UCSD-AML1 (cell line): ENCODE measurements at regions not wholly inside any gene's neighbourhood (a gene's known extent, or its start where the extent isn't known, plus 50 kb on each side); places are given as distances from the start of the nearest gene placed in this dataset.

Experiments
- DNase-seq: peaks from one replicate; lab custom pipeline; 2025; ENCODE audit not compliant: unreplicated experiment; lab: John Stamatoyannopoulos, UW

DNA sequence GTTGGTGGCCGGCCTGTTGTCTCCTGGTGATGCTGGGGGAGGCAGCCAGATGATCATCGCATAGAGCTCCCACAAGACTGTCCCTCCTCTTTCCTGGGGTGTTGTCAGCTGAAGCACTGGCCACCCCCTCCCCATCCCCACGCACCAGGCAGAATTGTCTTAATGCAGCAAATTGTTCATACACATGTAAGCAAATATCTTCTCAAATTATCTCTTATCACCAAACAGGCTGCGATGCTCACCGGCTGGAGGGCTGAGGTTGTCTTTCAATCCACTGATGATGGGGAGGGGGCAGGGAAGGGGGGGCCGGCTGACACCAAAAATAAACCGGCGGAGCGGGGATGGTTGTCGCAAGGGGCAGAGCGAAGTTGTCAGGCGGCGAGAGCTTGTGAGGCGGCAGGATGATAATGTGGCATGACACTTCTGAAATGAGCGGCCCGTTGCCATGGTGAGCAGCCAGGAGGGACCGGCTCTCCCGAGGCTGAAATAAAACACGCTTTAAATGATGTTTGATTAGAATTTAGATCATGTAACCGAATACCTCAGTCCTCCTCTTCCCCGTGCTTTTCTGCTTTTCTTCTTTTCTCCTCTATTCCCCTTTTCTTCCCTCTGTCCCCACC lies 59.8 kb downstream of the MRM1 start:
- no peak for DNase-seq

DNA sequence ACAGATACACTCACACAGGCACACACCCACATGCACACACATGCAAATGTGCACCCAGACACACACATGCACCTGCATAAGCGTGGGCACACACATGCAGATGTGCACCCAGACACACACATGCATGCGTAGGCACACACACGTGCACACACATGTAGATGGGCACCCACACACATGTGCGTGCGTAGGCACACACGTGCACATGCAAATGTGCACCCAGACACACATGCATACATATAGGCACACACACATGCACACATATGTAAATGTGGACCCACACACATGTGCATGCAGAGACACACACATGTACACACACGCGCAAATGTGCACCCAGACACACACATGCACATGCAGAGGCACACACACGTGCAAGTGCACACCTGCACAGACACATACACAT lies 60.3 kb downstream of the MRM1 start:
- DNase-seq = no peak

DNA sequence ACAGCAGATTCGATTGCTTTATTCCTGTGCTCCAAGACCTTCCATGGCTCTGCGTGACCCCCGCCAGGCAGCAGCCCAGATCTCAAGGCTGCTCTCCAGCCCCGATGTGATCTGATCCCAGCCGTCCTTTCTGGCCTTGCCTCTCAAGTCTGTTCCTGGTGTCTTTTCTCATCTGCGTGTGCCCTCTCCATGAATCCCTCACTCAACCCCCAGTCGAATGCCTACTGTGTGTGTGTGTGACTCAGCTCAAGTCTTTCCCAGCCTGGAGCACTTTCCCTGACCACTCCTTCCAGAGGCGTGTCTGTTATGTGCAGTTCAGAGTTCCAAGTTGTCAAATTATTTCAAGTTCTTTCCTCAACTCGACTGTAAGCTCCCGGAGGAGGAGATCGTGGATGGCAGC lies 64.0 kb downstream of the MRM1 start:
- DNase-seq = no peak

DNA sequence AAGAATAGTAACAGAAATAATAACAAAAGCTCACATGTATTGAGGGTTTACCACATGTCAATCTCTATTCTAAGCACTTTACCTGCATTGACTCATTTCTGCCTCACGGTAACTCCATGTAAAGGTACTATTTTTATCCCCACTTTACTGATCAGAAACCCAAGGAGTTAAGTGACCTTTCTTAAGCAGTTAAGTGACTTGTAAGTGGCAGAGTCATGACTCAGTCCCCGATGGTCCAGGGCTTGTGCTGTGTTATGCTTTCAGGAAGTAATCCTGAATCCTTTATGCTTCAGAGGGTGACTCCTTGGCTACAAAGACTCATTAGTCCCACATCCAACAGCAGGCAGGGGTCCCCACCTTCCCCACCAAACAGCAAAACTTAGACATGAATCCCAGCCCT lies 66.5 kb downstream of the MRM1 start:
- no peak for DNase-seq

DNA sequence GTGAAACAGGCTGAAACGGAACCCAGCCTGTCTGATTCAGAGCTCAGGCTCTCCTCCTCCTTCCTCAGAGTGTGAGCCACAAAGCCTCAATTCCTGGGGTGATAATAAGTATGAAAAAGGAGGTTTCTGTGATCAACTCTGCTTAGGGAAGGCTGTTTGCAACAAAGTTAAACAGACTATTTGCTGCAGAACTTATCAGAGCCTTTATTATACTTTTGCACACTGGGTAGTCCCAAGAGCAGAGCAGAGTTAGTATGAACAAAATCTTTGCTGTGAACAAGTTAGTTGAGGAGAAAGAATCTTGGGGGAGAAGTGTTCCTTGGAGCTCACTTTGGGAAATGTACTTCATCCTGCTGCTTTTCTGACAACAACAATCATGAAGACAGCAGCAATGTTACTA lies 67.4 kb downstream of the MRM1 start:
- DNase-seq = no peak

DNA sequence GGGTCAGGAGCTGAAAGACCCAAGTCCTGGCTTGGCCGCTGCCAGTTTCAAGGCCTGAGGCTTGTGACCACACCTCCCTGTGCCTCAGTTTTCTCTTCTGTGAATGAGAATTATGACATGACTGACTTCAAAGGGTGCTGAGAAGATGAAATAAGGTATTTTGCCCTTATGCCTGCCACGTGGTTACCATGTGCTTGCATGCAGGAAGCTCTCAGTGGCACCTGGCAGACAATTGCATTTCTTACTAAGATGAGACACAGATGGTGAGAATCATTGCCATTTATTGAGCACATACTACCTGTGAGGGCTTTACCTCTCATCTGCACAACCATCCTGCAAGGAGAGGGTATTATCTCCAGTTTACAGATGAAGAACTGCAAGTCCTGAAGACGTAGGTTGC lies 69.8 kb downstream of the MRM1 start:
- no peak for DNase-seq

DNA sequence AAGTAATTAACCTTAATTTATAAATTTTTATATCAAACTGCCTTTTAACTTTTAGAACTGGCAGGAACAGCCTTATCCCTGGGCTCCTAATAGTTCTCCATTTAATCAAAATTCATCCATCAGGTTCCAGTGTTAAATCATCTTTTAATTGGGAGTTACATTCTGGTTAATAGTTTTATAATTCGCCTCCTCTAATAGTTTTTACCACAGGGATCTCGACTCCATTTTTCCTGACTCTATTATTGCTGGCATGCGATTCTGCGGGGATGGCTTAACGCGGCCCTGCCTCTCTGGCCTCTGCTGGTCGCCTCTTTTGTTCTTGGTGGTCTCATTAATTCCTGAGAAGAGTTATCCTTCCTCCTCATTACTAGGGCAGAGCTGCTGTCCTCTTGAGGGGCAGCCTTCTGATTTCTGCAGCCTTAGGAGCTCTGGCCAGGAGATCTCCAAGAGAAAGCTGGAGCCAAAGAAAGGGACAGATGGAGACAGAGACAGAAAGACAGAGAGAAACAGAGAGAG lies 71.1 kb downstream of the MRM1 start:
- no peak for DNase-seq

DNA sequence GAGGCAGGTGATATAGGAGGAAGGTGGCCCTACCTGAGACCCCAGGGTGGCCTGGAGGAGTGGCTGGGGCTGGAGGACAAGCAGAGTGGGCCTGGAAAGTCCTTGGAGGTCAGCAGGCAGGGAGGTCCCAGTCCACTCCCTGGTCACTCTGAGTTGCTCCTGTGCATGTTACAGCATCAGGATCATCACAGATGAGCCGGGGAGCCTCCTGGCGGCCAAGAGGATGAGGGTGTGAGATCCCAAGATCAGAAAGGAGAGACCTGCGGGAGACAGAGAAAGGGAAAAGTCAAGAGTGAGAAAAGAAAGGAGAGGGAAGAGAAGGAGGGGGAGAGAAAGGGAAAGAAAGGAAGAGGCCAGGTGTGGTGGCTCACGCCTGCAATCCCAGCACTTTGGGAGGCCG lies 71.7 kb downstream of the MRM1 start:
- DNase-seq = no peak

DNA sequence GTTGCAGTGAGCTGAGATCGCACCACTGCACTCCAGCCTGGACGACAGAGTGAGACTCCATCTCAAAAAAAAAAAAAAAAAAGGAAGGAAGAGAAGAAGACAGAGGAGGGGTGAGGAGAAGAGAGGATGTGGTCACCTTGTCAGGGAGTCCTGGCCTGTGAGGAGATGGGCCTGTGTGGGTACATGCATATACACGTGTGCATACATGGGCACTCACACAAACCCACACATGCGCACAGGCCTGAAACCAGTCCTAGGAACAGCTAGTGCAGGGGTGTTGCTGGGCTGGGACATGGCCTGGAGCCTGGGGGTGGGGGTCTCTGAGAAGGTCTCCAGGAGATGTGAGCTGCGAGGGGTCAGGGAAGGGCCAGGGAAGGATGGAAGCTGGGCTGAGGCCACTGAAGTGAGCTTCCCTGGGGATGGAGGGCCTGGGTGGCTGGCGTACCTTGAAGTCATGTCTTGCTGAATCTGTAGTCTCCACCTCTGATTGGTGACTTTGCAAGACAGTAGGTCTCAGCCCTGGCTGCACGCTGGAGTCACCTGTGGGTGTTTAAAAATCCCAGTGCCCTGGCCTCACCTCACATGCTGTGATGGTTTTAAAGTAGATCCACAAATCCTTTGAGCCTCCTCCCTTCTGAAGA lies 72.4 kb downstream of the MRM1 start:
- no peak for DNase-seq

DNA sequence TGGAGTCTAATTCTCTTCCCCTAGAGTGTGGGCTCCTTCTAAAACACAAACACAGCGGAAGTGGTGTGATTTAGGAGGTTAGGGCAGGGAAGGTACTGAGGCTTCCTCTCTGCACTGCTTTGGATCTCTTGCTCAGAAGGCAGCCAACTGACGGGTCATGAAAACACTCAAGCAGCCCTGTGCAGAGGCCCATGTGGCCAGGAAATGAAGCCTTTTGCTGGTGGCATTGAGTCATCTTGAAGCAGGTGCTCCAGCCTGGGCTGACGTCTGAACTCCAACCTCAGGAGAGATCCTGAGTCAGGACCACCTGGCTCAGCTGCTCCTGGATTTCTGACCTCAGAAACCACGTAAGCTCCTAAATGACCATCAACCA lies 72.9 kb downstream of the MRM1 start:
- no peak for DNase-seq

DNA sequence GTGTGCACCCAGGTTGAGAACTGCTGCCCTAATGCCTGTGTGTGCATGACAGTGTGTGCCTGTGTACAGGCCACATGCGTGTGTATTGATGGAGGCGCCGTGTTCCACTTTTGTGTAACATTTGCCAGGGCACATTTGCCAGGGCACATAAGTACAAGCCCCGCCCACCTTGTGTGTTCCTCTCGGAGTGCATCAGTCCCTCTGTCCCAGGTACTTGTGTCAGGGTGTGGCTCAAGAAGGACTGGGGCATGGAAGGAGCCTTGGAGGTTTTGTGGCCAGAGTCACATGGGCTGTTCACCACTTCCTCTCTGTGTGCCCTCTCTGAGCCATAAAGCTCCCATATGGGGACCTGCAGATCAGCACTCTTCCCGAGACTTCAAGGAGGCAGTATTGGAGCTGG lies 73.9 kb downstream of the MRM1 start:
- no peak for DNase-seq

DNA sequence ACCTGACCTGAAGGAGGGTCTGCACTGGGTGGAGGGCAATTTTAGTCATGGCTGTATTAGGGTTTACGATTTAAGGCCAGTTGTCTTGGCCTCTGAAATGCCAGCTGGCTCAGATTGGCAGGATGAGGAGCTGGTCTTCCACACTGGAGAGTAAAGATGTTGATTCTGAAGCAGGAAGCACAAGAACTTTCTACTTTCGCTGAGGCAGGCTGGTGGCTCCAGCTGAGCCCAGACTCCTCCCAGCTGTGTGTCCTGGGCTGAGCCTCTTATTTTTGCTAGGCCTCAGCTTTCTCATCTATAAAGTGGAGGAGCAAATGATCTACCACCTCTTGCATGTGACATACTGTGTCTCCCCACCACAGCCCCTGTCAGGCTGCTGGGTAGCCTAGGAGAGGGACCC lies 74.4 kb downstream of the MRM1 start:
- DNase-seq = no peak

DNA sequence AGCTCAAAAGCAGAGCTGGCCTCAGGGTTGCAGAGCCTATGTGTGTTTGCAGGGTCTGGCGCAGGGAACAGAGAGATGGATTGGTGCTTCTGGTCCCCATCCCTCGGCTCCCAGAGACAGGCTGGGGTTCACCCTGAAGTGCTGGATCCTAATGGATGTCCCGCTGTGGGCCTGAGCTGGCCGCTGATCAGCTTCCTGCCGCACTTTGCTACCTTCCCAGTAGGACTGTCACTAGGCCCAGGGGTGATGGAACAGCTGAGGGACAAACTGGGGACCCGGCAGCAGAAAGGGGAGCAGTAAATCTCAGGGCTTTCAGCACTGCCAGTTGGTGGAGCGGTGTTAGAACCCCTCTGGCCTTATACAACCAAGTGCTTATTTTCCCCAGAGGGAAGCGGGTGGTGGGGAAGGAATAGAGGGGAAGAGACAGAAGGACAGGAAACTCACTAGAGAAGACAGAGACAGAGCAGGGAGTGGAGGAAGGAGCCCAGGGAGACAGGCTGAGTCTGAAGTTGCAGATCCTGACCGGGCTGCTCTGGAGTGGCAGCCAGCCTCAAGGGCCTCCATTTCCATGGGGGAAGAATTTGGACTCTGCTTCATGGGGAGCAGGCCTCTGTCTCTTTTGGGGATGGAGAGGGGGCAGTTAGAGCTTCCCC lies 78.6 kb downstream of the MRM1 start:
- no peak for DNase-seq

DNA sequence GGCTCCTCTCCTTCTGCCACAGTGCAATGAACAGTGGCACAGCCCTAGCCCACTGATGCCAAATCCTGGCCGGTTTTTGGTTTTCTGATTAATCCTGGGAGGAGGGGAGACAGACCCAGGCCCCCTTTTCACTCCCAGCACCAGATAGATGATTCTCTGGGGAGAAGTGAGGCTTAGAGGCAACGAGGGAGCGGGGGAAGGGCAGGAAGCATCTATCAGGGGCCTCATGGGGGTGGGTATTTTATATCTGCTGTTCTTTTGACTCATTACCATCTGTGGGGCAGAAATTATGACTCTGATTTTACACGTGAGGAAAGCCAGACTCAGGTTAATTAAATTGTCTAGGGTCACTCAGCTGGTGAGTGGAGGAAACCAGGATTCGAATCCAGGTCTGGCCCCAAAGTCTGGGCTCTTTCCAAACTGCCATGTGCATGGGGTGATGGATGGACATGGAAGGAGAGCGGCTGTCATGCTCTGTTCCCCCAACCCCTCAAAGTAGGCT lies 79.4 kb downstream of the MRM1 start:
- DNase-seq = no peak

DNA sequence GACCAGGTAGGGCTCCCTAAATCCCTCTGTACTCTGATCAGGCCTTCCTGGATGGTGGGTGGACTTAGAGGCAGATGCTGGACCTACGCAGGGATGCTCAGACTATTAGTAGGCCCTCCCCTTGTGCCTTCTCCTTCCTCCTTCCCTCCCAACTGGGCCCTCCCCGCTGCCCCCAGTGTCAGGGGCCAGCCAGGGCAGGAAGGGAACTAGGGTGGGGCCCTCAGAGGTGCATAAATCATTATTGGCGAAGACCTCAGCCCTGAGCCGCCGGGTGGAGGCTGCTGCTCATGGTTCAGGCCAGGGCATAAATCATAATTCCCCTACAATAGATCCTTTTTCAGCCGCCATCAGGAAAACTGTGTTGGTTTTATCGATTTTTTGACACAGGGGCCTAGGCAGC lies 81.4 kb downstream of the MRM1 start:
- DNase-seq = no peak

DNA sequence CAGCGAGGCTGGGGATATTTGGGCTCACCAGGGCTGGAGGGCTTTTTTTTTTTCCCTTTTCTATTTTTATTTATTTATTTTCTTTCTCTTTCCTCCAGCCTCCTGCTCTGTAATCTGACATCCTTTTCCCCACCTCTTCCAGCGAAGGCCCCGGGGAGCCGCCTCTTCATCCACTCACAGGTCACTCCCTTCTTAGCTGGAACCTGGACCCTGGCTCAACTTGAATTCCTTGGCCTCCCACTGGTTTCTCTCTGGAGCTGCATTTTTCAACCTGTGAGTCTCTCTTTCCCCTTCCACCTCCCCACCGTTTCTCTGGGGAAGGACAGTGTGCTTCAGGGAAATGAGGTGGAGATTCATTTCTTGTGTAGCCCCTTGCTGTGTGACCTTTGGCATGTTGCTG lies 82.0 kb downstream of the MRM1 start:
- DNase-seq = no peak

DNA sequence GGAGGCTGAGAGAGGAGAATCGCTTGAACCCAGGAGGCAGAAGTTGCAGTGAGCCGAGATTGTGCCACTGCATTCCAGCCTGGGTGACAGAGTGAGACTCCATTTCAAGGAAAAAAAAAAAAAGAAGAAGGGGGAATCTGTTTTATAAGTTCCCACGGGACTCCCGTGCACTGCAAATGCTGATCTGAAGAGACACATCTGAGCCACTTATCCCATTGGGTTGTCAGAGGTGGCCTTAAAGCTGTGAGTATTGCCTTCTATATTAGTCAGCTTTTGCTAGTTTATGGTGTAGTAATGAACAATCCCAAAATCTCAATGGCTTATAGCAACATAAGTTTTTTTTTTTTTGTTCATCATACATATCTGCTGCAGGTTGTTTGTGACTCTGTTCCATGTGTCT lies 82.8 kb downstream of the MRM1 start:
- no peak for DNase-seq

DNA sequence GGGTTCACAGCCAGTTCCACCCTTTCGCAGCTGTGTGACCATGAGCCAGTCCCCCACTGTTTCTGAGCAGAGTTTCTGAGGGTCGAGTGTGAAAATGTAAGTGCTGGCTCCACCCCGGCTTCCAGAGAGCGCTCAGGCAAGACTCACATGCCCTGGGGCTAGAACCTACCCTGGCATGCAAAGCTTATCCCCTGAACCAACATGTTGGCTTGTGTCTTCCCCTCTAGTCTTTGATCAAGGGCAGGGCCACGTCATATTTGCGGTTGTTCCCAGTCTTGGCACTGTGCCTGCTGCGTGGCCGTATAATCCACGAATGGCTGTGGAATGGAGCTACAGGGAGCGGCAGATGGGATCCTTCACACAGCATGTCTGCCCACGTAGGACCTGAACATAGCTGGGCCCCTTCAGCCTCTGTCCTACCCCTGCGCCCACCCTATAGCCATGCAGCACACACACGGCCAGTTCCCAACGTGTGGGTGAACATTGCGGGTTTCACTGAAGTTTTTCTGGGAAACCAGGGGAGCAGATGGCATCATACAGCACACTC lies 84.8 kb downstream of the MRM1 start:
- DNase-seq = no peak

DNA sequence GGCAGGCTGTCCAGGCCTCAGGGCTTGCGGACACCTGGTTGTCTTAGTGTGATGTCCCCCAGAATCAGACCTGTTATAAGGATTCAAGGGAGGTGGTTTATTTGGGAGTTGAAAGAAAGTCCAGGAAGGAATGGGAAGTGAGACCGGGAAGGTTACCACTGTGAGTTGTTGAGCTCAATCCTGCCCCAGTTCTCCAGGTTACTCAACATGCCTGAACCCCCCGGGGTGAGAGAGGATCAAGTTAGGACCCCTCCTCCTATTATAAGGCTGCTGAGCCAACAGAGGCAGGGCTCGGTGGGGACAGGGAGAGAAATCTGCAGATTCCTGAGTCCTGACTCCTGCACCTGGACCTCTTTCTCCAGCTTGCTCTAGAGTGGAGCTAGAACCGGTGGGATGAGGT lies 86.4 kb downstream of the MRM1 start:
- DNase-seq = no peak

DNA sequence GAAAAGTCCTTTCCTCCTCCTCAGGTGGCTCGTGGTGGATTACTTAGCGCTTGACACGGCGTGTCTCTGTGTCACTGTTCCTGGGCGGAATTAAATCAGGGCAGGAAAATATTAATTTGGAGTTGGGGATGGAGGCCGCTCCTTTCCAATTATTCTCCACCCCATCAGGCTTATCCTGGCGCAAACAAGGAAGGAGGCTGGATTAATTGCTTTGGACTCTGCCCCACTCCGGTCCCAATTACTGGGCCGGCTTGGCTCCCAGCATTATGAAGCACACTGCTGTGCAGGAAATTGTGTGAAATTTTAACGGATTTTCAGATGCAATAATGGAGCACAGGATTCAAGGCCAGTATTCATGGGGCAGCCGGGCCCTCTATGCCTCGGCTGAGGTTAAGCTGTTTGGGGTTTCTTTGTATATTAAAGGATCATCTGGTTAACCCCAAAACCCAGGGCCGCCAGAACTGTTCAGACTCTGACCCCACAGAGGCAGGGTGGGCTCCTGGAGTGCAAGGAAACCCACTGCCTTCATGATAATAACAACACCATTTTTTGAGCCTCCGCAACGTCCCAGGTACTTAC lies 87.8 kb downstream of the MRM1 start:
- DNase-seq = no peak

DNA sequence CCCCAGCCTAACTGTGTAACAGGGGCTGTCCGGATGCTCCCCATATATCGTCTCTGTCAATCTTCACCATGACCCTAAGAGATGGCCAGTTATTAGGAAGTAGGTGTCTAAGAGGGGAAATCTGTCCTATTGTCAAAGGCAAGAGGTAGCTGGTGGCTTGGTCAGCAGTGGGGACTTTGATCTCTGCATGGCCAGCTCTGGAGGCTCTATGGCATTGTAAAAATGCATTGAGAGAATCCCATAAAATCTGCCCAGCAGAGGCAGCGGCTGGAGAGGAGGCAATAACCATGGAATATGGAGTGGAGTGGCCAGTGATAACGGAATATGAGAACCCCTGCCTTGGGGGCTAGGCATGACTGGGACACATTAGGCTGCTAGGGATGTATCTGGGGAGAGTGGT lies 88.8 kb downstream of the MRM1 start:
- no peak for DNase-seq

DNA sequence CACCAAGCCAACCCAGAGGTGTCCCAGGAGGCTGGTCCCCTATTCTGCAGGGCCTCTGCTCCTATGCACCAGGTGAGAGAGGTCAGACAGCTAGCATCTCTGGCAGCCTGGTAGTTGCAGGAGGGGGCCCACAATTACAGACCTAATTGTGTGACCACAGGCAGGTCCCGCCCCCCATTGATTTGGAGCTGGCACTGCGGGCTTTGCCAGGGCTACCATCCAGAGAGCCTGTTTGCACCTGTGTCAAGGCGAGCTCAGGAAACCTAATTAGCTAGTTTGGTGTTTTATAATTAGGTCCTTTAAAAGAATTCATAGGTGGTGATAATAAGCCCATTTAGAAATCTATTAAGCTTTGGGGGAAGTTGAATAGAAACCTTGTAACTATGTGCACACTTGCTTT lies 90.2 kb downstream of the MRM1 start:
- no peak for DNase-seq
